ENCODE measurements at regions not wholly inside any gene's neighbourhood (a gene's known extent, or its start where the extent isn't known, plus 50 kb on each side); places are given as distances from the start of the nearest gene placed in this dataset.
A peak's percentile ranks its signal among the peaks of the same experiment; 100 is the strongest.

- H3K36me3 ChIP-seq (ENCODE audit: control insufficient read depth, insufficient read depth, low read length) = no peaks in the 10 kb centered on the region
- no peak overlapping the region for H2AFZ ChIP-seq (ENCODE audit: low read length)
- H3K27me3 ChIP-seq (ENCODE audit: control insufficient read depth, insufficient read depth, low read length) = no peaks in the 10 kb centered on the region
- no peak overlapping the region for H3K27ac ChIP-seq (ENCODE audit: insufficient read depth, low read length)
- DNase-seq (ENCODE audit: low read depth in 2 of 2) = no peak
- H3K9ac ChIP-seq (ENCODE audit: insufficient read depth, low read length) = no peak overlapping the region
- no peaks in the 10 kb centered on the region for H3K9me3 ChIP-seq (ENCODE audit: control insufficient read depth, insufficient read depth, low read depth, low read length)
- no peaks in the 10 kb centered on the region for H4K20me1 ChIP-seq (ENCODE audit: control insufficient read depth, extremely low read depth, insufficient read depth, low read length)
- TF ChIP-seq EZH2 (IDR thresholded peaks at IDR 0.05; ENCODE audit: low read length, missing control alignments) = no peak
- no peak for TF ChIP-seq CTCF (conservative IDR thresholded peaks at IDR 0.05 in 1 of 2, IDR thresholded peaks at IDR 0.05 in 1 of 2; ENCODE audit: low read depth in 1 of 2, low read length in 2 of 2)
- H3K4me2 ChIP-seq (ENCODE audit: extremely low read depth, insufficient read depth, low read length) = no peak overlapping the region
- no peak overlapping the region for H3K4me3 ChIP-seq (replicated peaks in 1 of 4; ENCODE audit: control extremely low read depth in 1 of 4, insufficient read depth in 1 of 4, low read depth in 3 of 4, low read length in 4 of 4)
- H3K79me2 ChIP-seq (ENCODE audit: control insufficient read depth, insufficient read depth, low read length) = no peaks in the 10 kb centered on the region
- no peaks in the 10 kb centered on the region for H3K4me1 ChIP-seq (ENCODE audit: control insufficient read depth, extremely low read depth, insufficient read depth, low read length)
These were observed 1065.0 kb upstream of the RBFOX1 start for GRCh38 chr16:6267682-6268081.

GRCh38 chr16:6266703-6267102 is 1065.9 kb upstream of the RBFOX1 start:
- no peak overlapping the region for H3K4me3 ChIP-seq (replicated peaks in 1 of 4; ENCODE audit: control extremely low read depth in 1 of 4, insufficient read depth in 1 of 4, low read depth in 3 of 4, low read length in 4 of 4)
- H2AFZ ChIP-seq (ENCODE audit: low read length) = no peak overlapping the region
- no peaks in the 10 kb centered on the region for H3K27me3 ChIP-seq (ENCODE audit: control insufficient read depth, insufficient read depth, low read length)
- no peak overlapping the region for H3K9ac ChIP-seq (ENCODE audit: insufficient read depth, low read length)
- H3K4me2 ChIP-seq (ENCODE audit: extremely low read depth, insufficient read depth, low read length) = no peak overlapping the region
- no peak overlapping the region for H3K27ac ChIP-seq (ENCODE audit: insufficient read depth, low read length)
- H3K79me2 ChIP-seq (ENCODE audit: control insufficient read depth, insufficient read depth, low read length) = no peaks in the 10 kb centered on the region
- no peaks in the 10 kb centered on the region for H3K4me1 ChIP-seq (ENCODE audit: control insufficient read depth, extremely low read depth, insufficient read depth, low read length)
- no peak for DNase-seq (ENCODE audit: low read depth in 2 of 2)
- TF ChIP-seq CTCF (conservative IDR thresholded peaks at IDR 0.05 in 1 of 2, IDR thresholded peaks at IDR 0.05 in 1 of 2; ENCODE audit: low read depth in 1 of 2, low read length in 2 of 2) = no peak
- no peak for TF ChIP-seq EZH2 (IDR thresholded peaks at IDR 0.05; ENCODE audit: low read length, missing control alignments)
- no peaks in the 10 kb centered on the region for H3K9me3 ChIP-seq (ENCODE audit: control insufficient read depth, insufficient read depth, low read depth, low read length)
- H3K36me3 ChIP-seq (ENCODE audit: control insufficient read depth, insufficient read depth, low read length) = no peaks in the 10 kb centered on the region
- H4K20me1 ChIP-seq (ENCODE audit: control insufficient read depth, extremely low read depth, insufficient read depth, low read length) = no peaks in the 10 kb centered on the region

- DNase-seq (ENCODE audit: low read depth in 2 of 2) = peak in 1 of 2 donors; percentile 26
- Histone ChIP-seq H3K79me2 (ENCODE audit: control insufficient read depth, insufficient read depth, low read length) (no peaks in the 10 kb centered on the region), H3K36me3 (ENCODE audit: control insufficient read depth, insufficient read depth, low read length) (no peaks in the 10 kb centered on the region), H3K4me3 (replicated peaks in 1 of 4; ENCODE audit: control extremely low read depth in 1 of 4, insufficient read depth in 1 of 4, low read depth in 3 of 4, low read length in 4 of 4) (no peak overlapping the region), H4K20me1 (ENCODE audit: control insufficient read depth, extremely low read depth, insufficient read depth, low read length) (no peaks in the 10 kb centered on the region), H3K4me2 (ENCODE audit: extremely low read depth, insufficient read depth, low read length) (no peak overlapping the region), H3K9me3 (ENCODE audit: control insufficient read depth, insufficient read depth, low read depth, low read length) (no peaks in the 10 kb centered on the region), H3K27ac (ENCODE audit: insufficient read depth, low read length) (no peak overlapping the region), H3K27me3 (ENCODE audit: control insufficient read depth, insufficient read depth, low read length) (no peaks in the 10 kb centered on the region), H3K4me1 (ENCODE audit: control insufficient read depth, extremely low read depth, insufficient read depth, low read length) (no peaks in the 10 kb centered on the region), H3K9ac (ENCODE audit: insufficient read depth, low read length) (no peak overlapping the region), H2AFZ (ENCODE audit: low read length) (no peak overlapping the region)
- no peak for TF ChIP-seq EZH2 (IDR thresholded peaks at IDR 0.05; ENCODE audit: low read length, missing control alignments)
These were observed 1066.7 kb upstream of the RBFOX1 start for GRCh38 chr16:6265968-6266367.

All from fibroblast of lung (primary cell).